SH-SY5Y (cell line): ENCODE measurements at regions not wholly inside any gene's neighbourhood (a gene's known extent, or its start where the extent isn't known, plus 50 kb on each side); places are given as distances from the start of the nearest gene placed in this dataset.

ENCODE experiments used
- GATA2 ChIP-seq: IDR thresholded peaks from 2 replicates; pipeline ENCODE4 v1.6.1; 2011; ENCODE audit warnings: mild to moderate bottlenecking, low read depth, low read length
- GATA3 ChIP-seq: IDR thresholded peaks from 2 replicates; pipeline ENCODE4 v1.6.1; 2011; ENCODE audit warnings: low read depth, mild to moderate bottlenecking, low read length, moderate library complexity

GRCh38 chr12:103077108-103077773 lies 119.8 kb downstream of the ASCL1 start:
- TF ChIP-seq GATA3 (no peak), GATA2 (no peak)
